WTC11 (cell line): ENCODE measurements at regions not wholly inside any gene's neighbourhood (a gene's known extent, or its start where the extent isn't known, plus 50 kb on each side); places are given as distances from the start of the nearest gene placed in this dataset.

Experiments
- ATAC-seq: fragments of 200-7000 bp; cut with Tn5 transposase; 2 replicates; pipeline ENCODE4 v1.10.0; 2021; ENCODE audit warnings: mild to moderate bottlenecking, moderate library complexity
- CTCF ChIA-PET: fragments of 300-600 bp; sonication (Branson Sonifier 250); formaldehyde crosslinking; loops from one replicate; lab custom pipeline; 2021; ENCODE audit warnings: antibody characterized with exemption; lab: Charles Lee
- POLR2A ChIA-PET: fragments of 350-600 bp; sonication (Branson Sonifier 250); formaldehyde crosslinking; loops from one replicate; lab custom pipeline; 2021; ENCODE audit warnings: antibody characterized with exemption; lab: Charles Lee
- DNase-seq: peaks from one replicate; pipeline ENCODE4 v3.0.0; 2021; ENCODE audit warnings: low spot score
- H3K27ac Mint-ChIP-seq: 2 replicates; pipeline ENCODE4 v1.8.0; 2021; ENCODE audit warnings: mixed read lengths
- H3K27me3 Mint-ChIP-seq: 2 replicates; pipeline ENCODE4 v1.8.0; 2021; ENCODE audit warnings: low read depth, mild to moderate bottlenecking, moderate library complexity, mixed read lengths
- H3K36me3 Mint-ChIP-seq: 2 replicates; pipeline ENCODE4 v1.8.0; 2021; ENCODE audit warnings: mixed read lengths
- H3K4me1 Mint-ChIP-seq: 2 replicates; pipeline ENCODE4 v1.8.0; 2022; ENCODE audit warnings: mixed read lengths
- H3K4me3 Mint-ChIP-seq: 2 replicates; pipeline ENCODE4 v1.8.0; 2021; ENCODE audit warnings: mild to moderate bottlenecking, moderate library complexity, mixed read lengths
- H3K9me3 Mint-ChIP-seq: 2 replicates; pipeline ENCODE4 v1.8.0; 2021; ENCODE audit warnings: mixed read lengths
- AR ChIP-seq: fragments of 250-450 bp; sonication (Bioruptor Pico); IDR thresholded peaks from 2 replicates; pipeline ENCODE4 v1.9.0; 2021; ENCODE audit warnings: mild to moderate bottlenecking
- ARID4B ChIP-seq: sonication (generic); formaldehyde crosslinking; IDR thresholded peaks from 2 replicates; pipeline ENCODE4 v1.8.0; 2023; ENCODE audit warnings: missing genetic modification reagents, mild to moderate bottlenecking, borderline replicate concordance
- ATF3 ChIP-seq: sonication (generic); formaldehyde crosslinking; conservative IDR thresholded peaks from 2 replicates; pipeline ENCODE4 v1.8.1; 2022; ENCODE audit warnings: mild to moderate bottlenecking, missing genetic modification reagents
- CBFB ChIP-seq: sonication (generic); formaldehyde crosslinking; IDR thresholded peaks from 2 replicates; pipeline ENCODE4 v1.8.1; 2022; ENCODE audit warnings: mild to moderate bottlenecking, low read depth, missing genetic modification reagents
- CDX4 ChIP-seq: fragments of 250-450 bp; sonication (Bioruptor Pico); IDR thresholded peaks from 2 replicates; pipeline ENCODE4 v1.9.0; 2021; ENCODE audit warnings: moderate library complexity, mild to moderate bottlenecking, inconsistent platforms, borderline replicate concordance
- ERG ChIP-seq: fragments of 250-450 bp; sonication (Bioruptor Pico); IDR thresholded peaks from 2 replicates; pipeline ENCODE4 v1.8.0; 2021; ENCODE audit warnings: mild to moderate bottlenecking
- ESRRA ChIP-seq: sonication (generic); formaldehyde crosslinking; IDR thresholded peaks from 2 replicates; pipeline ENCODE4 v1.8.1; 2022; ENCODE audit warnings: mild to moderate bottlenecking, missing genetic modification reagents, borderline replicate concordance
- GRHL2 ChIP-seq: fragments of 250-450 bp; sonication (Bioruptor Pico); IDR thresholded peaks from 2 replicates; pipeline ENCODE4 v1.8.0; 2022; ENCODE audit warnings: mild to moderate bottlenecking, moderate library complexity; ENCODE audit not compliant: insufficient replicate concordance, severe bottlenecking
- HMGA2 ChIP-seq: fragments of 250-450 bp; sonication (Bioruptor Pico); IDR thresholded peaks from 2 replicates; pipeline ENCODE4 v1.4.0; 2021; ENCODE audit warnings: mild to moderate bottlenecking, moderate library complexity
- IRF1 ChIP-seq: sonication (generic); formaldehyde crosslinking; IDR thresholded peaks from 2 replicates; pipeline ENCODE4 v1.8.0; 2023; ENCODE audit warnings: missing genetic modification reagents
- MYBL2 ChIP-seq: sonication (generic); formaldehyde crosslinking; IDR thresholded peaks from 2 replicates; pipeline ENCODE4 v1.8.1; 2023; ENCODE audit warnings: mild to moderate bottlenecking, moderate library complexity, missing genetic modification reagents
- NFATC4 ChIP-seq: fragments of 250-450 bp; sonication (Bioruptor Pico); IDR thresholded peaks from 2 replicates; pipeline ENCODE4 v1.9.0; 2021; ENCODE audit warnings: mild to moderate bottlenecking
- SMAD3 ChIP-seq: sonication (generic); formaldehyde crosslinking; IDR thresholded peaks from 2 replicates; pipeline ENCODE4 v1.8.0; 2022; ENCODE audit warnings: missing genetic modification reagents, mild to moderate bottlenecking, borderline replicate concordance
- SMAD4 ChIP-seq: sonication (generic); formaldehyde crosslinking; IDR thresholded peaks from 2 replicates; pipeline ENCODE4 v1.8.0; 2022; ENCODE audit warnings: mild to moderate bottlenecking, missing genetic modification reagents
- SOX15 ChIP-seq: fragments of 250-450 bp; sonication (Bioruptor Pico); IDR thresholded peaks from 2 replicates; pipeline ENCODE4 v1.9.0; 2021; ENCODE audit warnings: mild to moderate bottlenecking
- TEAD4 ChIP-seq: sonication (generic); formaldehyde crosslinking; IDR thresholded peaks from 2 replicates; pipeline ENCODE4 v1.8.0; 2022; ENCODE audit warnings: mild to moderate bottlenecking, missing genetic modification reagents
- ZBTB21 ChIP-seq: sonication (generic); formaldehyde crosslinking; IDR thresholded peaks from 2 replicates; pipeline ENCODE4 v1.8.1; 2023; ENCODE audit warnings: mild to moderate bottlenecking, missing genetic modification reagents, borderline replicate concordance
- ZBTB43 ChIP-seq: sonication (generic); formaldehyde crosslinking; IDR thresholded peaks from 2 replicates; pipeline ENCODE4 v1.8.1; 2023; ENCODE audit warnings: mild to moderate bottlenecking, missing genetic modification reagents
- ZNF219 ChIP-seq: sonication (generic); formaldehyde crosslinking; IDR thresholded peaks from 2 replicates; pipeline ENCODE4 v1.8.0; 2023; ENCODE audit warnings: missing genetic modification reagents, mild to moderate bottlenecking, borderline replicate concordance
- ZNF263 ChIP-seq: sonication (generic); formaldehyde crosslinking; IDR thresholded peaks from 2 replicates; pipeline ENCODE4 v1.8.1; 2022; ENCODE audit warnings: low read depth, mild to moderate bottlenecking, moderate library complexity, missing genetic modification reagents
- ZNF396 ChIP-seq: fragments of 250-450 bp; sonication (Bioruptor Pico); IDR thresholded peaks from 2 replicates; pipeline ENCODE4 v1.8.0; 2021; ENCODE audit warnings: mild to moderate bottlenecking, moderate library complexity, borderline replicate concordance
- ZNF416 ChIP-seq: fragments of 250-450 bp; sonication (Bioruptor Pico); IDR thresholded peaks from 2 replicates; pipeline ENCODE4 v1.9.0; 2021; ENCODE audit warnings: mild to moderate bottlenecking, inconsistent platforms
- ZNF512 ChIP-seq: sonication (generic); formaldehyde crosslinking; IDR thresholded peaks from 2 replicates; pipeline ENCODE4 v1.8.1; 2022; ENCODE audit warnings: missing genetic modification reagents, borderline replicate concordance

GRCh38 chr4:4704267-4704666, 155.2 kb upstream of the MSX1 start:
- Mint-ChIP-seq H3K9me3 (no peaks in the 10 kb centered on the region), H3K27ac (no peak overlapping the region), H3K36me3 (no peaks in the 10 kb centered on the region; the same call in 1 of the 2 replicates), H3K4me3 (no peak overlapping the region), H3K27me3 (no peaks in the 10 kb centered on the region; the same call in 1 of the 2 replicates), H3K4me1 (no peaks in the 10 kb centered on the region)
- TF ChIP-seq ZNF512, result no peak
- TF ChIP-seq TEAD4 (CRISPR knock-in tag), result no peak
- no peak for TF ChIP-seq ZNF416 (CRISPR knock-in tag)
- TF ChIP-seq ERG (CRISPR knock-in tag), result no peak
- TF ChIP-seq ARID4B (CRISPR knock-in tag), result no peak
- TF ChIP-seq HMGA2 (CRISPR knock-in tag), result no peak
- no peak for TF ChIP-seq SOX15 (CRISPR knock-in tag)
- no peak for TF ChIP-seq ZNF396
- TF ChIP-seq IRF1 (CRISPR knock-in tag), result no peak
- no peak for TF ChIP-seq CBFB
- TF ChIP-seq SMAD4 (CRISPR knock-in tag), result no peak
- no peak for TF ChIP-seq MYBL2 (CRISPR knock-in tag)
- TF ChIP-seq ZBTB21 (CRISPR knock-in tag), result no peak
- TF ChIP-seq AR (CRISPR knock-in tag), result no peak
- TF ChIP-seq ZNF263, result no peak
- no peak for TF ChIP-seq ZNF219 (CRISPR knock-in tag)
- ChIA-PET POLR2A (no interaction called here), CTCF (no interaction called here)
- no peak for DNase-seq
- ATAC-seq, result no peak

GRCh38 chr4:4697584-4697983, 155.7 kb upstream of the STX18 start:
- Mint-ChIP-seq H3K27me3 (peaks cover 3% of the 10 kb centered on the region; the same call in 1 of the 2 replicates), H3K27ac (no peak overlapping the region)
- TF ChIP-seq ZBTB43 (no peak), NFATC4 (no peak), ZNF416 (CRISPR knock-in tag) (no peak), HMGA2 (CRISPR knock-in tag) (no peak), ESRRA (CRISPR knock-in tag) (no peak), ATF3 (CRISPR knock-in tag) (no peak), CDX4 (no peak), SMAD3 (CRISPR knock-in tag) (no peak), GRHL2 (CRISPR knock-in tag) (no peak)

More at GRCh38 chr4:4697584-4697983, 155.7 kb upstream of the STX18 start:
- DNase-seq, result no peak
- Mint-ChIP-seq H3K36me3 (peaks cover 3% of the 10 kb centered on the region; the same call in 1 of the 2 replicates), H3K4me3 (no peak overlapping the region), H3K4me1 (peaks cover 18% of the 10 kb centered on the region), H3K9me3 (no peaks in the 10 kb centered on the region)
- no peak for ATAC-seq
- POLR2A ChIA-PET, result interaction anchor here (0.7 kb wide), 1 partner anchor 70 kb away, joined by 3 read pairs; no protein-coding TSS in a partner anchor
- CTCF ChIA-PET, result no interaction called here
